Liver (tissue), 3 donors: ENCODE measurements at regions not wholly inside any gene's neighbourhood (a gene's known extent, or its start where the extent isn't known, plus 50 kb on each side); places are given as distances from the start of the nearest gene placed in this dataset.

Experiments used
- ATF3 ChIP-seq: IDR thresholded peaks from 2 replicates; pipeline ENCODE4 v1.6.1; 2016; ENCODE audit warnings: antibody characterized with exemption
- CTCF ChIP-seq: fragments of 150-350 bp; IDR thresholded peaks from 2 replicates; pipeline ENCODE4 v1.5.1; 2017; ENCODE audit warnings: improper control_type of control experiment, low read depth, low read length; ENCODE audit not compliant: missing input control
- EGR1 ChIP-seq, 2 donors: IDR thresholded peaks; 2 replicates each; pipeline ENCODE4 v1.6.1; 2016 to 2018; ENCODE audit warnings: antibody characterized with exemption in 2 of 2, low read depth in 2 of 2
- GABPA ChIP-seq, 2 donors: IDR thresholded peaks in 1 of 2; conservative IDR thresholded peaks in 1 of 2; 2 replicates each; pipeline ENCODE4 v1.6.1; 2016; ENCODE audit warnings: antibody characterized with exemption in 2 of 2, mild to moderate bottlenecking in 1 of 2, moderate library complexity in 1 of 2
- JUND ChIP-seq, 2 donors: IDR thresholded peaks; 2 replicates each; pipeline ENCODE4 v1.6.1; 2016; ENCODE audit warnings: antibody characterized with exemption in 2 of 2
- MAX ChIP-seq: IDR thresholded peaks from 2 replicates; pipeline ENCODE4 v1.6.1; 2016; ENCODE audit warnings: antibody characterized with exemption
- RAD21 ChIP-seq, 2 donors: IDR thresholded peaks; 2 replicates each; pipeline ENCODE4 v1.6.1; 2016; ENCODE audit warnings: antibody characterized with exemption in 2 of 2, mild to moderate bottlenecking in 2 of 2
- SP1 ChIP-seq: IDR thresholded peaks from 2 replicates; pipeline ENCODE4 v1.6.1; 2018; ENCODE audit warnings: antibody characterized with exemption, mild to moderate bottlenecking
- TAF1 ChIP-seq: conservative IDR thresholded peaks from 2 replicates; pipeline ENCODE4 v1.6.1; 2016; ENCODE audit warnings: antibody characterized with exemption, mild to moderate bottlenecking
- ZBTB33 ChIP-seq: IDR thresholded peaks from 2 replicates; pipeline ENCODE4 v1.6.1; 2016; ENCODE audit warnings: antibody characterized with exemption
- donor health status: healthy.
- donor health status: healthy.

- TF ChIP-seq CTCF = no peak
- no peak for TF ChIP-seq TAF1
- TF ChIP-seq MAX = no peak
- TF ChIP-seq ATF3 = no peak
- no peak for TF ChIP-seq RAD21 (IDR thresholded peaks at IDR 0.05)
- TF ChIP-seq GABPA (IDR thresholded peaks at IDR 0.05 in 1 of 2, conservative IDR thresholded peaks at IDR 0.05 in 1 of 2) = no peak
- TF ChIP-seq SP1 = no peak
- TF ChIP-seq ZBTB33 = no peak
- TF ChIP-seq JUND (IDR thresholded peaks at IDR 0.05) = no peak
- no peak for TF ChIP-seq EGR1 (IDR thresholded peaks at IDR 0.05; ENCODE audit: low read depth in 2 of 2)
Measured at GRCh38 chr3:164470471-164470870, 607.8 kb downstream of the SI start.
